ENCODE measurements at regions not wholly inside any gene's neighbourhood (a gene's known extent, or its start where the extent isn't known, plus 50 kb on each side); places are given as distances from the start of the nearest gene placed in this dataset.

DNA sequence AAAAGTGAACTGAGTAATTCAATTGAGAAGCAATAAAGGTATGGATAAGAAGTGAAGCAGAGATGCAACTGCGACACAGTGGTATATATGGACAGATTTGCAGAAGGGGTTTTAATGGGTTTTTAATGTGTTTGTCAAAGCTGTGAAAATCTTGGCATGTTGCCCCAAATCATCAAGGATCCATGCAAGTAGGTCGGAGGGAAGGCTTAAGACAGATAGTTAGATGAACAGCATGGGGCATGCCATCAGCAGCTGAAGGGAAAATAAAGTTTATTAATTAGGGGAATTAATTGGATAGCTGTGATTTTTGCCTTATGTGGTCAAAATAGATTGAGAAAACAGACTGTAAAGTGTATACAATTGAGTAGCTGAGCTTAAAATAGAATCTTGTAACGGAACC is 840.1 kb downstream of the JRKL start:
- no peaks in the 10 kb centered on the region for H3K36me3 ChIP-seq (ENCODE audit: control insufficient read depth, insufficient read depth, low read length)
- intact Hi-C loops (cut with micrococcal nuclease) (no loop called here), in situ Hi-C loops (cut with MboI) (no loop called here)
- ATAC-seq (no peak), FAIRE-seq (no peak), DNase-seq (ENCODE audit: extremely low read depth in 1 of 4, low spot score in 3 of 4) (no peak)
- H3K27ac ChIP-seq (ENCODE audit: extremely low read depth, low read depth, low read length): no peak overlapping the region
- no peak for TF ChIP-seq SP2 (IDR thresholded peaks at IDR 0.05; ENCODE audit: extremely low read depth, low read depth, low read length, poor library complexity, severe bottlenecking)
- TF ChIP-seq ZNF785 (CRISPR knock-in tag; IDR thresholded peaks at IDR 0.05): no peak
- TF ChIP-seq KDM2B (CRISPR knock-in tag; IDR thresholded peaks at IDR 0.05): no peak
- no peak for TF ChIP-seq HMGN3 (IDR thresholded peaks at IDR 0.05; ENCODE audit: borderline replicate concordance, extremely low read depth, insufficient read length, low read depth, low read length)
- no peak for TF ChIP-seq CBX8 (IDR thresholded peaks at IDR 0.05; ENCODE audit: borderline replicate concordance, extremely low read depth, low read depth, low read length, poor library complexity, severe bottlenecking)
- no peak for TF ChIP-seq LEF1 (IDR thresholded peaks at IDR 0.05)
- no peak for TF ChIP-seq NCOA4 (IDR thresholded peaks at IDR 0.05; ENCODE audit: partially characterized antibody)
- TF ChIP-seq ESRRB (CRISPR knock-in tag; IDR thresholded peaks at IDR 0.05; ENCODE audit: borderline replicate concordance): no peak
- TF ChIP-seq, protein P1, sequence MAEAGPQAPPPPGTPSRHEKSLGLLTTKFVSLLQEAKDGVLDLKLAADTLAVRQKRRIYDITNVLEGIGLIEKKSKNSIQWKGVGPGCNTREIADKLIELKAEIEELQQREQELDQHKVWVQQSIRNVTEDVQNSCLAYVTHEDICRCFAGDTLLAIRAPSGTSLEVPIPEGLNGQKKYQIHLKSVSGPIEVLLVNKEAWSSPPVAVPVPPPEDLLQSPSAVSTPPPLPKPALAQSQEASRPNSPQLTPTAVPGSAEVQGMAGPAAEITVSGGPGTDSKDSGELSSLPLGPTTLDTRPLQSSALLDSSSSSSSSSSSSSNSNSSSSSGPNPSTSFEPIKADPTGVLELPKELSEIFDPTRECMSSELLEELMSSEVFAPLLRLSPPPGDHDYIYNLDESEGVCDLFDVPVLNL (CRISPR knock-in tag; IDR thresholded peaks at IDR 0.05; ENCODE audit: low read depth): no peak
- TF ChIP-seq SIN3B (IDR thresholded peaks at IDR 0.05; ENCODE audit: low read depth): no peak
- TF ChIP-seq EWSR1 (IDR thresholded peaks at IDR 0.05; ENCODE audit: borderline replicate concordance, low read depth, partially characterized antibody): no peak
- no peak for TF ChIP-seq ZNF133 (CRISPR knock-in tag; IDR thresholded peaks at IDR 0.05)
- TF ChIP-seq NFE2L1 (tag; IDR thresholded peaks at IDR 0.05; ENCODE audit: borderline replicate concordance, low read depth): no peak
- no peak for TF ChIP-seq HNRNPUL1 (IDR thresholded peaks at IDR 0.05; ENCODE audit: low read length)
- TF ChIP-seq HSF4 (CRISPR knock-in tag; IDR thresholded peaks at IDR 0.05; ENCODE audit: borderline replicate concordance): no peak
- no peak overlapping the region for H3K9ac ChIP-seq (ENCODE audit: insufficient read depth in 1 of 2, low read depth in 2 of 2, low read length in 2 of 2)
- H3K79me2 ChIP-seq (ENCODE audit: control insufficient read depth, insufficient read depth, low read length): no peaks in the 10 kb centered on the region
- H3K4me3 ChIP-seq: no peak overlapping the region
- no peak overlapping the region for H3K4me2 ChIP-seq (ENCODE audit: insufficient read depth, low read length)
- no peak overlapping the region for H2AFZ ChIP-seq (ENCODE audit: low read depth, low read length)
- no peaks in the 10 kb centered on the region for H3K9me3 ChIP-seq (replicated peaks; ENCODE audit: control insufficient read depth, insufficient read depth, low read depth, low read length)
- H3K9me1 ChIP-seq (ENCODE audit: control insufficient read depth, insufficient read depth, low read length): no peaks in the 10 kb centered on the region
- POLR2A ChIA-PET: no interaction called here
- no TSS peak for BruUV-seq (replicated peaks)
- 0% methylated on average over 3 of the region's 3 CpGs for WGBS (ENCODE audit: insufficient coverage, low coverage, missing lambda C conversion rate)
- H3K27me3 ChIP-seq (ENCODE audit: control insufficient read depth in 2 of 2, insufficient read depth in 2 of 2, low read length in 2 of 2): no peaks in the 10 kb centered on the region
- no peaks in the 10 kb centered on the region for H4K20me1 ChIP-seq (replicated peaks; ENCODE audit: control insufficient read depth, insufficient read depth, low read length)
- CTCF ChIA-PET (ENCODE audit: low intra/inter-chr PET ratio): no interaction called here
- H3K4me1 ChIP-seq (replicated peaks in 1 of 2; ENCODE audit: control insufficient read depth in 2 of 2, insufficient read depth in 2 of 2, low read length in 2 of 2): no peaks in the 10 kb centered on the region

Measured in K562 (cell line).